HG03457 (cell line): ENCODE measurements at regions not wholly inside any gene's neighbourhood (a gene's known extent, or its start where the extent isn't known, plus 50 kb on each side); places are given as distances from the start of the nearest gene placed in this dataset.
"Not testable (repeated sequence)": the region's sequence is repeated elsewhere in the genome, so short reads cannot be mapped to it uniquely, and the experiment has no call there.

Experiments used
- ATAC-seq: cut with Tn5 transposase; IDR thresholded peaks from one replicate; pipeline ENCODE4 v1.9.1; 2021; ENCODE audit warnings: moderate number of reproducible peaks; ENCODE audit not compliant: unreplicated experiment

DNA sequence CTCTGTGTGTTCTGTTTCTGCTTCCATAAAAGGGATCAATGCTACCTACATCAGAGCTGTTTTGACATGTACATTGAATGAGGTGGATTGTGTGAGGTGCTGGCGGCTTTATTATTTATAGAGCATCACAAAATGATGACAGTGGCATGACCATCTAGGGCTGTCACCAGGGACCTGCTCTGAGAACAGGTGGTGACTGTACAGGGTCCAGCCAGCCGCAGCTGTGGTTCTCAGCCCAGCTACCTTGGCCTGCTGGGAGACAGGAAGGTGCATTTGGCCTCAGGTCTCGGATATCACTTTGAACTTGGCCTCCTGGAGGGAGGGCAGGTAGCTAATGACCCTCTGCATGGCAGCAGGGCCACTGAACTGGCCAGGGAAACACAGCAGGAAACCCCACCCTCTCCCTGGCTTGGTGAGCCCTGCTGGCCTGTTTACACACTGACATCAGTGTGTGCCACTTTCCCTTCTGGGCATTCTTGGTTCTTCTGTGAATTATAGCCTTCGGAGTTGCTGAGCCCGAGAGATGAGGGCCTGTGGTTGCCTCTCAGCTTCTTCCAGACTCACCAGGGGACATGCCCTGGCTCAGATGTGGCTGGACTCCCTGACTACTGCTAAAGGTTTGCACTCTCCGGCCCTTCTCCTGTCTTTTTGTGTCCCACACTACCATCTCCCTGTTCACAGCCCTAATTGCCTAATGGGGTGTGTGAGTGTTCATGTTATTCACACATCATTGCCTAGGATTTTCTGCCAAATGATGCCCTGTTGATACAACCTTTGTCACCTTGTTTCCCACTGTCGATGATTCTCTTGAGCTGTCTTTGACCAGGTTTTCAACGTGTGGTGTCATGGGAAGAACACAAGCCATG lies 109.2 kb upstream of the RAB12 start:
- no peak for ATAC-seq

DNA sequence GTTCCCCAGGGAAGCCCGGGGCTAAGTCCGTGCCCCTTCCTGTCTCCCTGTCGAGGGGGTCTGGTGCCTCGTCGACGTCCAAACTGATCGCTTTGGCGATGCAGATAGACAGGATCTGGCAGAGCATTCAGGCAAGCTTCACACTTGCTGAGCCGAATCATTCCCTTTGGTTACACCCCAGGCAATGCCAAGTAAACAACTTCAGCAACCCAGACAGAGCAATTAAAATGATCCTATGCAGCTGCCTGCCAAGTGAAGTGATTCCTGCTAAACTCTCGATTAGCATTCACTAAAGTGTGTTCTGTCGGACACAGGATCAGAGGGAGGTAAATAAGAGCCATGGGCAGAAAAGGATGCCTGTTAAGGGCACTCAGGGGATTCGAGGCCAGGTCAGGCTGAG lies 108.2 kb upstream of the RAB12 start:
- no peak for ATAC-seq

GRCh38 chr18:8503248-8503647 lies 106.0 kb upstream of the RAB12 start:
- ATAC-seq: no peak

DNA sequence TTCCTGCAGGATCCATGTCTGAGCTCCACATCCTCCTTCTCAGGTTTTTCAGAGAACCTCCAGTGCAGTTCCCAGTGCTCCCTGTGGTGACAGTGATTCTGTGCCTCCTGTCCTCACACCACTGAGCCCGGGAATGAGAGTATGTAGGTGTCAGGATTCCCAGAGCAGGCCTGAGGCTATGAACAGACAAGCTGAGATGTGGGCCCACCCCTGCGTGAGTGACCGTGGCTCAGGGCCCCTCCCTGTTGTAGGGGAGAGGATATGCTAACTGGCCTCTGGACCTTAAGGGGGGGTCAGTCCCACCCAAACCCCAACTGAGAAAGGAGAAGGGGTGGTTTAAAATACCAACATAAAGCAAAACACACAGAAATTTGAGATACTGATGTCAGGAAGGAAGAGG lies 104.8 kb upstream of the RAB12 start:
- no peak for ATAC-seq

DNA sequence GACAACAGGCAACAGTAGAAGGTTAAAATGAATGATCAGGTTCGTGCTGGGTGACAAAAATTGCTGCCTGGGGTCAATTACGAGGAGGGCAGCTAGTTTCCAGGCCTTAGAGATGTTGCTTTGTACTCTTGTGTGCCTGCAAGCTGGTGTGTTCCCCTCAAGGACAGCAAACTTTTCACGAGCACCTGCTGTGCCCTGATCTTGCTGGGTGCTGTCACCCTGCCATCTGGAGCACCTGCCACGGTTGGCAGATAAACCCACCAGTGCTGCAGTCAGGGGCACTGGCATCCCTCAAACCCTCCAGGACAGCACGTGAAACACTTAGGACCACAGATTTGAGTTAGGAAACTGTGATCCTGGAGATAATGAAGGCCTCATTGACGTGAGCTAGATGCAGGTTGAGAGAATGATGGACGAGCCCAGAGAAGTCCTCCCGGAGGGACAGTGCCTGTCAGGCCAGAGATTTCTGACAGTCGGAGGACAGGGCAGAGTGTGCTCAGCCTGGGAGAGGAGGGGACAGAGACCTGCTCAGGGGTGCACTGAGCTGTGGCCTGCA lies 104.3 kb upstream of the RAB12 start:
- no peak for ATAC-seq

DNA sequence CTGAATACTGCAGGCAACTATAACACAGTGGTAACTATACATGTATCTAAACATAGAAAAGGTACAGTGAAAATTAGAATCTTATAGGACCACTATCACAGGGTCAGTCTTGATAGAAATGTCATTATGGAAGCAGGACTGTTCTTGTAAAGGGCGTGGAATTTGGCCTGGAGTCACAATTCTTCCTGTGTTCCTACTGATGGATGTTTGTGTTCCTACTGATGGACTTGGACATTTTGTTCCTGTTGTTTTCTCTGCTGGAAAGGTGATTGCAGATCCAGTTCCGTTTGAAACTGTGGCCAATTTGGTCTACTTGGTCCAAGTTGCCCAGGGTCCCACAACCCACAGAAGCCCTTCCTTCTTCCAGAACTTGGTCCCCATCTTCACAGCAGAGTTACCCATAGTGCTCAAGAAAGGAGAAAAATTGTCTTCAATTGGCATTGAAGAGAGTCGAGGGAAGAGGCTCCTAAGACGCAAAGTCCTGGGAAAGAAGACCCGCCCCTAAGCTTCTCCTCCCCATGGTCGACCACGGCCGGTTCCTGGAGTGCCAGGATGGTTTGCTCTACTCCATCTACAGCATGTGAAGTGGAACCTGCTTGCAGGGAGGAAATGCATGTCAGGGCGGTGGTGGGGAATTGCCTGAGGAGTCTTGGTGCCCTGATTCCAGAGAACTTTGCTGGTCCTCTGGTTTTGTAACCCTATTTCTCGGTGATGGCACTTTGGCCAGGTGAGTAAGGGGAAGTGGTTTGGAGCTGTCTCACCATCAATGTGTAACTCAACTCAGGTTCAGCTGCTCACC lies 102.8 kb upstream of the RAB12 start:
- no peak for ATAC-seq

GRCh38 chr18:8507361-8507760 lies 101.9 kb upstream of the RAB12 start:
- ATAC-seq: no peak

- no peak for ATAC-seq
Observed at GRCh38 chr18:8507915-8508705, 101.1 kb upstream of the RAB12 start.

DNA sequence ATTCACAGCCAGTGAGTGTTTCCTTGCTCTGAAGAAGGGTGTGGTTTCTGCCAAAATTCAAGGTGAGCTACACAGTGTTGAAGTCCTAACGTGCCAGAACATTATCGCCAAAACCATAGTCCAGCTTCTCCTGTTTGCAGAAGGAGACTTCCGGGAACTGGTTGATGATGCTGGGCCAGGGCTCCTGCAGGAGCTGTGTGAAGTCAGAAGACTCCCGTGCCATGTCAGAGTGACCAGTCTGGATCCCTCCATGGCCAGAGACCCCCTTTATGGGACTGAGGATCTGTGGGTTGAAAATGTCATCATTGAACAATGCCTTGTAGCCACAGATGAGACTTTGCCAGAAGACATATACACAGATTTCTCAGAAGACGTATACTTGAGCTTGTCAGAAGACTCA lies 96.0 kb upstream of the RAB12 start:
- ATAC-seq: no peak

GRCh38 chr18:8514409-8514808 lies 94.8 kb upstream of the RAB12 start:
- no peak for ATAC-seq

- ATAC-seq: no peak
Observed at GRCh38 chr18:8515142-8515865, 93.9 kb upstream of the RAB12 start.

DNA sequence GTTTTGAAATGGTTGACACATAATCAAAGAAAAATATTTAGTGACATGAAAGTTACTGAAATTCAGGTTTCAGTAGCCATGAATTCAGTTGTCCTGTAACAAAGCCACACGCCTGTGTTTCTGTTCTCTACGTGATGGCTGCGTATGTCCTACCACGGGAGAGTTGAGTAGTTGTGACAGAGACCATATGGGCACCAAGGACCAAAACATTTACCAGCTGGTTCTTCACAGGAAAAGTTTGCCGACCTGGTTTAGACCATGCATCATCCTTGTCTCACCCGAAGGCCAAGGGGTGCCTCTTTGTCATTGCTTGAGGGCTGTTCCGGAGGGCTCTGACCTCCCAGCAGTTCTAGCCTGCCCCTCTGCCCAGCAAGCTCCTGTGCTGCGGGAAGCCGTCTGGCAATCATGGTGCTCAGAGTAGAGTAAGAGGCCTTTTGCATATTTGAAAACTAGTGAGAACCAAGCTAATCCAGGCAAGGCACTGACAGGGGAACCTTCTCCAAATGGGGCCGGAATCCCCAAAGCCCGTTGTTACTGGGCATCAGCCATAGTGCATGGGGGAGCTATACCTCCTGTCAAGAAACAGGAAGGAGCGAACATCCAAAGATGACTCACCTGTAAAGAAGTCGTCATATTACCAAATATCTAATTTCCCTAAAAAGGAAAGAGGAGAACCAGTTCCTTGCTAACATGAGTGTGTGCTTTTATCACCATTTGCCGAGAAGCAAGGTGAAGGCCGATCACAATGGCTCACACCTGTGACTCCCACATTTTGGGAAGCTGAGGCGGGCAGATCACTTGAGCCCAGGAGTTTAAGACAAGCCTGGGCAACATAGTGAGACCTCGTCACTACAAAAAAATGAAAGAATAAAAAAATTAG lies 92.6 kb upstream of the RAB12 start:
- no peak for ATAC-seq

DNA sequence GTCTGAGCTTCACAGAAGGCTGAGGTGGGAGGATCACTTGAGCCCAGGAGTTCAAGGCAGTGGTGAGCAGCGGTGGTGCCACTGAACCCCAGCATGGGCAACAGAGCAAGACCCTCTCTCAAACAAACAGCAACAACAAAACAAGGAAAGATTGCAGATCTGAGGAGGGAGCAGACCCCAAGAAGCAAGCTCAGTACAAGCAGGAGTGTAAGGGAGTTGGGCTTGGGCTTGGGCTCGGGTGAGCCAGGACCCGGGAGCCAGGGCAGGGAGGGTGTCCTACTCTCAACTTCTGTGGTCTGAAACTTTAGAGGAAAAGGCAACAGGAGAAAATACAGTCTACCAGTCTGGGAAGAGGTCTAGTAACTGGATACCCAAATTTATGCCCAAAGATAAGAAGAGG lies 92.0 kb upstream of the RAB12 start:
- no peak for ATAC-seq

DNA sequence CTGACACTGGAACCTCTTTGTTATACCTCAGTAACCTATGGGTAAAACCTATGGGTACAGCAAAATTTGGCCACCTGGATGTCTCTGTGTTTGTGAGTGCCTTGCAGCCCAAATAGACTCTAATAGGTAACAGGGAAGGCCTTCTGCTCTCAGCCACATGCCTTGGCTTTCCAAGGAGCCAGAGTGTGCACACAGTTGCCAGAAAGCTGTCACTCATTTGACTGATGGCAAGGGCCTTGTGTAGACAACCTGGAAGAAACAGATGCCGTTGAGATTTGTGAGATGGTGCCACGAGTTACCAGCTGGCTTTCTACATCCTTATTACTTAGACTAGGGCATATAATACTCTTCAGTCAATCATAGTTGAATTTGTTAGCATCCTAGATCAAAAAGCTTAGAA lies 90.1 kb upstream of the RAB12 start:
- ATAC-seq: no peak

GRCh38 chr18:8520266-8520665 lies 89.0 kb upstream of the RAB12 start:
- no peak for ATAC-seq

DNA sequence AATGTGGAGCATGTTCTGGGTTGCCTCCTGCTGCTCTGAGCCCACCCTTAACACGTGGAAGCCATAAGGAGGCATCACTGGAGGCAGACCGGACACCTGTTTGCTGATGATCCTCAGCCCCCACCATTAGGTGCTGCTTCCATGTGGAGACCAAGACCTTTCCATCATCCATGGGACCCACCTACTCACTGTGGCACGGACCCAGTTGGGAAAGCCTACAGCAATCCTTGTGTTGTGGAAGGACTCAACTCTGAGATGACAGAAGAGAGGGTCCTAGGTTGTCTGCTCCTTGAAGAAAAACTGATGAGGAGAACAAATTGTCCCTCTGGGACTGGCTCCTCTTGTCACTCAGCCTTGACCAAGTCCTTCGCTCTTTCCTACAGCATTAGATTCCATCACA lies 86.5 kb upstream of the RAB12 start:
- ATAC-seq: no peak

- no peak for ATAC-seq
Observed at GRCh38 chr18:8525692-8526091, 83.5 kb upstream of the RAB12 start.

DNA sequence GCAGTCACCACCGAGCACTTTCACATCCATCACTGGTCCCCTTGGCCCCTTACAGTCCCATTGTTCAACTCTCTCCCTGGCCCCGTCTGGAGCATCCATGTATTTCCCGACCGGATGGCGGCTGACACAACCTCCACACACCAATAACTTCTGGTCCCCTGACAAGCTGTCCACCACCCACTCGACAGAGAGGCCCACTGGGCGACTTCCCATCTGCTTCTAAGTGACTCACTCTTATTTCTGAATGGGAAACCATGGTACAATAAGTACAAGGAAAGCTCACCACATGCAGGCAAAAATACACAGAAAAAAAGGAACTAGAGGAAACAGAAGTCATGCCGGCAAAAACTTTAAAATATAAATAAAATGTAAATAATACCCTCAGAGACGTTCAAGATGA lies 82.9 kb upstream of the RAB12 start:
- ATAC-seq: no peak

DNA sequence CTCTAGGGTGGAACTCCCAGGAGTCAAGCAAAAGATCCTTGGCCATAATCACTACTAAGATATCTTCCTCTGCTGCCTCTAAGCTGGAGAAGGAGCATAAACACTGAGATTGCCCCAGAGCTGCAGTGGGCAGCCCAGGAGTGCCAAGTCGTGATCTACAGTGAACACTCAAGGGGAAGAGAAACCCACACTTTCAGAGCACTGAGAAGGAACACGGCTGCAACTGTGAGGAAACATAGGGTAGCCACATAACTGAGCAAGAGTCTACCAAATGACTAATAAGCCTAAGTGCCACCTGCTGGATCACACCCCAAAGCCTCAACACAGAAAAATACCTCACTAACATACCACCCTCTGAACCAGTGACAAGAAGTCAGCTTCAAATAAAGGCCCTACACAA lies 79.6 kb upstream of the RAB12 start:
- ATAC-seq: no peak

DNA sequence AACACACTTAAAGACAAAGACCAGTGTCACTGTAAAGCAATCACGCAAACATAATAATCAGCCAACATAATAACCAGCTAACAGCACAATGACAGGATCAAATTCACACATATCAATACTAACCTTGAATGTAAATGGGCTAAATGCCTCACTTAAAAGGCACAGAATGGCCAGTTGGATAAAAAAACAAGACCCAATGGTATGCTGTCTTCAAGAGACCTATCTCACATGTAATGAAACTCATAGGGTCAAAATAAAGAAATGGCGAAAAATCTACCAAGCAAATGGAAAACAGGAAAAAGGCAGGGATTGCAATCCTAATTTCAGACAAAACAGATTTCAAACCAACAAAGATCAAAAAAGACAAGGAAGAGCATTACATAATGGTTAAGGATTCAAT lies 78.2 kb upstream of the RAB12 start:
- not testable (repeated sequence) for ATAC-seq
